ENCODE measurements at regions not wholly inside any gene's neighbourhood (a gene's known extent, or its start where the extent isn't known, plus 50 kb on each side); places are given as distances from the start of the nearest gene placed in this dataset.

DNA sequence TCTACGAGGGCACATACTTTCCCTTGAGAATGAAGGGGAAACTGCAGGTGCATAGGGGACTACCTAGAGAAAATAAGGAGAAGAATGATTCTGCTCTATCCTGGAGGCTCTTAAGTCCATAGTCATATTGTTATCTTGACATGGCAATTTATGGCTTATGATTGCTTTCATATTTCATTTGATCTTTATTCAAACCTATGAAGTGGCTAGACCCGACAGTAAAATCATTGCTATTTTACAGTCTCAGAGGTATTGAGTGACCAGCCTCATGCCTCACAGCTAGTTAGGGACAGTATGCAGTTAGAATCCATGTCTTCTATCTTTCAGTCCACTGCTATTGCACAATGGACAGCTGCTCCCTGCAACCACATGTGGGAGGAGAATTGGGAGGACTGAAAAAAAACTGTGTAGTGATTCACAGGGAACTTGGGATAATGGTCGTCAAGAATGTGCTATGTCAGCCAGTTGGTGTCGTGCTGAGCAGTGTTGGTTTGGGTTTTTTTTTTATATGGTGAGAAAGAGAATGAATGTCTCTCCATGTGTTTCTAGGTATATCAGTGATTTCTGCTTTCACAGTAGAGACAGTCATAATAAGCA is 63.2 kb upstream of the SPPL2A start:
- TF ChIP-seq CTCF (IDR thresholded peaks at IDR 0.05) = no peak
- TF ChIP-seq EP300 (IDR thresholded peaks at IDR 0.05; ENCODE audit: low read depth) = no peak
- TF ChIP-seq POLR2A (IDR thresholded peaks at IDR 0.05) = no peak

All from transverse colon (tissue), 3 donors.